Fibroblast of skin of back (primary cell): ENCODE measurements at regions not wholly inside any gene's neighbourhood (a gene's known extent, or its start where the extent isn't known, plus 50 kb on each side); places are given as distances from the start of the nearest gene placed in this dataset.
A peak's percentile ranks its signal among the peaks of the same experiment; 100 is the strongest.
"Not testable (repeated sequence)": the region's sequence is repeated elsewhere in the genome, so short reads cannot be mapped to it uniquely, and the experiment has no call there.

Experiments used
- DNase-seq: peaks from one replicate; pipeline ENCODE4 v3.0.0-alpha.2; 2013

DNA sequence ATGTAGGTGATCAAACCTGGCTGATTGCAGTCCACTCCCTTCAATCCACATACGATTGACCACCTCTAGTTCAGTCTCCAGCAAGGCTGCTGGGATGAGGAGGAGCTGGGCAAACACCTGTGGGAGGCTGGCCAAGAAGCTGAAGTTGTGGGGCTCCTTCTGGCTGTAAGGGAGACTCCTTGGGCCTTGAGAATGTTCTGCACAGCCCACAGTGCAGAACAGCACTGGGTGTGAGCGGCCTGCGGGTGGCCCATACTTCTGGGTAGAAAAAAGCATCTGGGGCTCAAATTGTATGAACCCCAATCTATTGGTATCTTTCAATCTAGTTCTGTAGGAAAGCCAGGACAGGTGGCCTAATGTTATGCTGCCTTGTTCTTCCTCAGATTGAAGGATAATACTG is 1608.8 kb upstream of the PCDH10 start:
- DNase-seq: no peak

DNA sequence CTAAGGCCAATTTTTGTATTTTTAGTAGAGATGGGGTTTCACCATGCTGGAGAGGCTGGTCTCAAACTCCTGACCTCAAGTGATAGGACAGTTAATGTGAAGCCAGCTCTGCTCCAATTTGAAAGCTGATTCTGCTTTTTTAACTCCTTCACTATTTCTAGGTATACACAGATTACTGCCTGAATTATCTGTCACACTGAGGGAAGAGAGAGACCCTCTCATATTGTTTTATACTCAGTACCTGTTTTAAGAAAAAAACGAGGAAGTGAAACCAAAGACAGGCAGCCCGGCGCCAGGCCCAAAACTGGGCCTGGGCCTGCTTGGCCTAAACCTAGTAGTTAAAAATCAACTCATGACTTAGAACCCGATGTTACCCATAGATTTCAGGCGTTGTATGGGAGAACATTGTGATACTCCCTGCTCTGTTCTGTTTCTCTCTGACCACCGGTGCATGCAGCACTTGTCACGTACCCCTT is 1601.5 kb upstream of the PCDH10 start:
- DNase-seq: no peak

DNA sequence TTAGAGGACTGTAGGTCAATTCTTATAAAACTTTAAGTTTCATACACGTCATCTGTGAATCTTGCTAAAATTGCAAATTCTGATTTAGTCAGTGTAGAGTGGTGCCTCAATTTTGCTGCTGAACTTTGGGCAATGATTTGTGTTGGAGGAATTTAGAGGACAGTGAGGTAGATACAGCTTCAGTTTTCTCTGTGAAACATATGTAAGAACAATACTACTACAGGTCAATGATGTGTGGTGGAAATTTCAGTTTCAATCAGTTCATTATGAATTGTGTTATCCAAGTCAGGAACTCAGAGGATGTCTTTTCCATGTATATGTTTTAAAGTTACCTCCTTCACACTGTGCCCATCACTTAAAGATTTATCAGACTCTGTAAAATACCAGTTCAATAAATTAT is 1597.8 kb upstream of the PCDH10 start:
- no peak for DNase-seq

DNA sequence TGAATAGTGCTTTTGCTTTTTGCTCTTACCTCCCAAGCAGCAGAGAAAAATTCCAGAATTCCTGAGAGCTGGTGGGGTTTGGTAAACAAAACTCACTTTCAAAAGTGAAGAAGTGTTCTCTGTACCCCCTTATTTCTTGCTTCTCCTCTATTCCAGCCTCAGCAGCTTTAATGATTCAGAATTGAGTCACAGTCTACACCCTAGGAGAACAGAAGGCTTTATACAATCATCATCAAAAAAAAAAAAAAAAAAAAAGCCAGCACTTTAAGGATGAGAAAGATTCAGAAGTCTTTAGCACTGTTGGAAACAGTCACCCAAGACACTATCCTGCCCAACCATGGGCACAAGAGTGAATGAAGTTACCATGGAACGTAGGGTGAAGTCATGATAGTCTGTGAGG is 1583.1 kb upstream of the PCDH10 start:
- DNase-seq: peak; percentile 1

DNA sequence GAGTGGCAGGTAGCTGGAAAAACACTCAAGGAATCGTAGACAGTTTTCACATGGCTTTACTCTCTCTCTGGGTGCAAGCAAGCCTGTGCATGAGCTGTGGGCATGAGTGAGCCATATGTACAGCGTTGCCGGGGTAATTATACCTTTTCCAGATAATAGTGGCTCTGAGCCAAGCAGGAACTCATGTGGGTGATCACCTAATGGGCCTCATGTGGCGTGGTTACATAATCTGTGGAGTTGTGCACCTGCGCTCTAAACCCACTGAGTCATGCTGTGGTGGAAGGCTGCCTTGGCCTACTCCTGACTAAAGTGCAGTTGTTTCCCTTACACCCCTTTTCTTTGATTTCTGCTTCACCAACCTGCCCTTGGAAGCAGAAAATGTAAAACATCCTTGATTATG is 1564.5 kb upstream of the PCDH10 start:
- DNase-seq: no peak

DNA sequence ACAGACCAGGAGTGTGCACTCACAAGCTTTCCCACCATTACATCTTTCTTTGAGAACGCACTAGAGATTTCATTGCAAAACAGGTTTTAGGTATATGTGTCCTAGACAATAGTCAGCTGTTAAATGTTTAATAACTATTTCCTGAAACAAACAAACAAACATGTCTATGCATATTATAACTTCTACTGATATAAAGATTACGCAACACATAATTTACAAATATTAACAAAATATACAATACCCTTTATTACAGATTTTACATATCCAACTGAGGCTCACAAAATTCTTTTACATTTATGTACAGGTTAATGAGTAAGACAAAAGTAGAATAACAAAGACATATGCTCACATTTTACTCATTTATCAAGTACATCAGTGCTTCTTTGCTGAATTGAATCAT is 1554.0 kb upstream of the PCDH10 start:
- DNase-seq: no peak

DNA sequence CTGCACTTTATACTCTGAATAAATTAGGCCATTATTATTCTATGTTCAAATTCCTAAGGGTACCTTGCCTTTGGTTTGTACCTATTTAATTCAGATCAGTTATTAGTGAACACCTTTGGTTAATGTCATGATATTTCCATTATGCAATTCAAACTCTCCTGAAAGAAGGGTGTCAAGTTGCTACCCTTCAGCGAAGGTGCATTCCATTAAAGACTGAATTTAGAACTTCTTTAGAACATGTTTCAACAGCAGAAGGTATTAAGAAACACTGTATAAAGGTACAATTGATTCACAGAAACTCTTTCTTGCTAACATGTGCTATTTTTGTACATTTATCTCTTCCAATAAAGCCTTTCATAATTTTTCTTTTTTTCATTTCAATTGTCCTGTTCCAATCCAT is 1545.4 kb upstream of the PCDH10 start:
- no peak for DNase-seq

DNA sequence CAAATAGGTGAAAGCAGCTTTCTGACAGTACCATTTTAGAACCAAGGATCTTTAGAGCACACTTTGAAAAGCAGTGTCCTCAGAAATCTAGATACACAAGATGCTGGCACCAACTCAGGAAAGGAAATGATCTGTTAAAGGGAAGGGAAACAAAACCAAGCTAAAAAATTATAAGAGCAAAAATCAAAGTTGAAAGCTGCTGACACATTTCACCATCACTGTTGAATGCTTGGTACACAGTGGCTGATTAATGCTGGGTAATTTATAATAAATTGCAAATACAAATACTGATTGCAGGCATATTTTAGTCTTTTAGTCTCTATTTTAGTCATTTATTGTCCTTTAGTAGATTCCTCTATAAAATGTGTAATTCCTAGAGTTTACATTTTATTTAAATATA is 1540.1 kb upstream of the PCDH10 start:
- DNase-seq: peak; percentile 18

DNA sequence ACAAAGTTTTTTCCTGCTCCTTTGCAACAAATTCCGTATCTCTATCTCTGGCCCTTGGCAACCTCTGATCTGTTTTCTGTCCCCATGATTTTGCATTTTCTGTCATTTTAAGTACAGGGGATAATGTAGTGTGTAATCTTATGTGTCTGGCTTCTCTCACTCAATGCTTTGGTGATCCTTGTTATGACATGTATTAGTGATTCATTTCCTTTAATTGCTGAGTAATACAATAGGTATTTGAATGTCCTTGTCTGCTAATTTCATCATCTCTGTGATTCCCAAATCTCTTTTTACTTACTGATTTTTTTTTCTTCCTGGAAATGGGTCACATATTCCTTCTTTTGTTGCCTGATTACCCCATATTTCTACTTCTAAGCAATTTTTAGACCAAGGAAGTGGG is 1538.6 kb upstream of the PCDH10 start:
- DNase-seq: peak; percentile 82

DNA sequence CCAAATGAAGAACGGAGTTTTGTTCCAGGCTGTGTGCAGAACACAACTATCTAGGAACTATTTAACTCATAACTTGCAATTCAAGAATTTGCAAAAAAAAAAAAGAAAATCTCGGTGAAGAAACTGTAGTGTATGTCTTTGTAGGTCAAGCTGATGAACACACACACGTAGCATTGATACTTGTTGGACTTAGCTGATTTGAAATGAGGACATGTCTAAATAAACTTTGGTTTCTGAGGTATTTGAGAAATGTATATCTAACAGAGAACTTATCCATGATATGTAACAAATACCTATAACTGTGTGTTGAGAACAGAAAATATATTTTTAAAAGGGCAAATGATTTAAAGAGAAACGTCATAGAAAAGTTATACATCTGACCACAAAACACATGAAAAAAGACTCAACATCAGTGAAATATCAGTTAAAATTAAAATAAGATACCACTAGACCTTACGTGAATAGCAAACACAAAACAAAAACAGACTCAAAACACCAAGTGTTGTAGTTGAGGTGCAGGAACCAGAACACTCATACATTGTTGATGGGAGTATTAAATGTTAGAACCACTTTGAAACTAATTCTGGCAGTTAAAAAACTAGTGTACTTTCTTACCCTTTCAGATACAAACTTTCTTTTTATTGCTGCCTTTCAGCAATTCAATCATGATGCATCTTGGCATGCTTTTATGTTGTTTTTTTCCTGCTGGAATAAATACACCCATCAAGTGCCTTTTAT is 1535.8 kb upstream of the PCDH10 start:
- peak; percentile 0 for DNase-seq

DNA sequence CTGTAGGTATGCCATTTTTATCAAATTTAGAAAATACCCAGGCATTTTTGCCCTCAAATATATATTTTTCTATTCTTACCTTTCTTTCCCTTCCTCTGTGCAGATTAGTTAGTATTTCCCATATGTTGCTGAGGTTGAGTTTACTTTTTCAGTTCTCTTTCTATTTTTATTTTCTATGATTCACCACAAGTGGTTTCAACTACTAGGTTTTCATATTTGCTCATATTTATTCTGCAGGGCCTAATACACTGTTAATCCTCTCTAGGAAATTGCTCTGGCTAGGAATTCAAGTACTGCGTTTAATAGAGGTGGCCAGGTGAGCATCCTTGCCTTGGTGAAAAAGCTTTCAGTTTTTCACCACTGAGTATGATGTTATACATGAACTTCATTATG is 1535.3 kb upstream of the PCDH10 start:
- peak; percentile 8 for DNase-seq

DNA sequence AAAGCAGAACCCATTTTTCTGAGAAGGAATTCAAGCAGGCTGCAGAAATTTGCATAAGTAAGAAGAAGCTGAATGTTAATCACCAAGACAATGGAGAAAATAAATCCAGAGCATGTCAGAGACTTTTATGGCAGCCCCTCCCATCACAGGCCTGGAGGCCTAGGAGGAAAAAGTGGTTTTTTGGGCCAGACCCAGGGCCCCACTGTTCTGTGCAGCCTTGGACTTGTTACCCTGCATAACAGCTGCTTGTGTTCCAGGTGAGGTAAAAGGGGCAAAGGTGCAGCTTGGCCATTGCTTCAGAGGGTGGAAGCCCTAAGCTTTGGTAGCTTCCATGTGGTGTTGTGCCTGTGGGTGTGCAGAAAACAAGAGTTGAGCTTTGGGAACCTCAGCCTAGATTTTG is 1516.2 kb upstream of the PCDH10 start:
- DNase-seq: no peak

DNA sequence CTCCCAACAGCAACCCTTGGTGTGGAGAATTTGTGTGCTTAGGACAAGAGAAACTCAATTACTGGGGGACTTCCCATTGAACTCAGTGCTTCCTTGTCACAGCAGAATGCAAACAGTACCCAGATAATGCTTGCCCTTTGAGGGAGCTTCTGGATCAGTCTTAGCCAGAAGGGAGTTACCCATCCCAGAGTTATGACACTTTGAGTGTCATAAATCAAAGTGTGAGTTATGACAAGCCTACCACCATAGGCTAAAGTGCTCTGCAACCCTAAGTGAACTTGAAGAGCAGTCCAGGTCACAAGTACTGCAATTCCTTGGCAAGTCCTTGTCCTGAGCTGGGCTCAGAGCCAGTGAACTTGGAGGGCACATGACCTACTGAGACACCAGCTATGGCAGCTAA is 1513.9 kb upstream of the PCDH10 start:
- no peak for DNase-seq

DNA sequence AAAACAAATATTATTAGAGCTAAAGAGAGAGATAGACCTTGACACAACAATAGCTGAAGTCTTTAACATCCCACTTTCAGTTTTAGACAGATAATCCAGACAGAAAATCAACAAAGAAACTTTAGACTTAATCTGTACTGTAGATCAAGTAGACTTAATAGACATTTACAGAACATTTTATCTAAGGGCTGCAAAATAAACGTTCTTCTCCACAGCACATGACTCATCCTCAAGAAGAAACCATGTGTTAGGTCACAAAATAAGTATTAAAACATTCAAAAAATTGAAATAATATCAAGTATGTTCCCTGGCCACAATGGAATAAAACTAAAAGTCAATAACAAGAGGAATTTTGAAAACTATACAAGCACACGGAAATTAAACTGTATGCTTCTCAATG is 1510.3 kb upstream of the PCDH10 start:
- peak; percentile 71 for DNase-seq

DNA sequence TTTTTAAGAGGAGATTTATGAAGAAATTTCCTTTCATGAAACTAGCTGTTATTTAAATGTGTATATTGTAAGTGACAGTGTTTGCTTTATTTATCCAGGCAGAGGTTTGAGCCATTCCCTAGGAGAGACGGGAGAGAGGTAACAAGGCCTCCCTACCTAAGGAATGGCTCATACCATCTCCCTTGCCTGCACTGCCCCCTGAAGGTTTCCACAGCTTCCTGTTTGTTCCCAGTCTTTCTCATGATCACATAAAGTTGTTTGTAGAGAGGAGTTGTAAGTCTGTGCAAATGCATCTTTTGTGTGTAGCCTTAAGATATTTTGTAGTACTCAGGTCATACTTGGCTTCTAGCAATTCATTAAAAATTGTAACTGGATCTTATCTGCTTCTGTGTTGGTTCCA is 1504.5 kb upstream of the PCDH10 start:
- peak; percentile 35 for DNase-seq

DNA sequence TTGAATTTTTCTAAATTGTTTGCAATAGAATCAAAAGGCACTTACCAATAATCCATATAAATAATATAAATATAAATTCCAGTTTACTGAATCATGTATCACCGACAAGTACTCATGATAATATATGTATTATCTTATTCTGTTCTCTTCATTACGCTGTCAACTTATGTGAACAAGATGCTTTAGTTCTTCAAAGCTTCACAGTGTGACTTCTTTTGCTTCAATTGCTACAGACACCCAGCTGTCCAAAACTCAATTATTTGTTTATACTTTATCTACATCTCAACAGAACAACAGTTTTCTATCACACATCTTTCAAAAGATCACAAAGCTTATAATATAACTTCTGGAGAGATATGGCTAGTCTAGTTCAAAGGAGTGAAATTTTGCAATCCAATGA is 1499.9 kb upstream of the PCDH10 start:
- DNase-seq: no peak

DNA sequence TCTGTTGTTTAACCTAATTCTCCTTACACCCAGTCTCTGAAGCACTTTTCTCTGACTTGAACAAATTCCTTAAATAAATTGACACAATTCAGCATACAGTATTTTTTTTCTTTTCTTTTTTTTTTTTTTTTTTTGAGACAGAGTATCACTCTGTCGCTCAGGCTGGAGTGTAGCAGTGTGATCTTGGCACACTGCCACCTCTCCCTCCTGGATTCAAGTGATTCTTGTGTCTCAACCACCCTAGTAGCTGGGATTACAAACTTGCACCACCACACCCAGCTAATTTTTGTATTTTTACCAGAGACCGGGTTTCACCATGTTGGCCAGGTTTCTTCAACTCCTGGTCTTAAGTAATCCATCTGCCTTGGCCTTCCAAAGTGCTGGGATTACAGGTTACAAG is 1498.1 kb upstream of the PCDH10 start:
- DNase-seq: no peak

DNA sequence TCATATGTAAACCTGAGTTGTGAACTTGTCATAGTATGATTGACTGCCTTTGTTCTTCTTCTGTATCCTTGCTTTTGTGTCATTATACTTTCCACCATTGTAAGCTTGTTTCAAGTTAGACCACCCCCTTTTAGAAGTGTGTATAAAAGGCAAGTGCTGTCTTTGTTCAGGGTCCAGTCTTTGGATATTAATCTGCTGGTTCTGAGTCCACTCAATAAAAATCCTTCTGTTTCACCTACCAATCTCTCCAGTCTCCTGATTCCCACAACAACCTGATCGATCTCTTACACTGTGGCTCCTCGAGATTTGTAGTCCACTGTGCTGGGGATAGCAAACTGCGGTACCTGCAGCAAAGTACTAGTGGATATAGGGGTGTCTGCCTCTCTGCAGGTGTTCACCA is 1465.8 kb upstream of the PCDH10 start:
- not testable (repeated sequence) for DNase-seq

DNA sequence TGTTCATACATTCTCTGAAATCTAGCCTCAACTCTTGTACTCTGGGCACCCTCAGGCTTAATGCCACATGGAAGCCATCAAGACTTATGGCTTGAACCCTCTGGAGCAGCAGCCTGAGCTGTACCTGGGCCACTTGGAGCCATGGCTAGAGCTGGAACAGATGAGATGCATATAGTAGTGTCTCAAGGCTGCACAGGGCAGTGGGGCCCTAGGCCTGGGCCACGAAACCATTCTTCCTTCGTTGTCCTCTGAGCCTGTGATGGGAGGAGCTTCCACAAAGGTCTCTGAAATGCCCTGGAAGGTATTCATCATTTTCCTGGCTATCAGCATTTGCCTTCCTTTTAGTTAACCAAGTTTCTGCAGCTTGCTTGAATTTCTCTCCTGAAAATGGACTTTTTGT is 1427.2 kb upstream of the PCDH10 start:
- DNase-seq: no peak

DNA sequence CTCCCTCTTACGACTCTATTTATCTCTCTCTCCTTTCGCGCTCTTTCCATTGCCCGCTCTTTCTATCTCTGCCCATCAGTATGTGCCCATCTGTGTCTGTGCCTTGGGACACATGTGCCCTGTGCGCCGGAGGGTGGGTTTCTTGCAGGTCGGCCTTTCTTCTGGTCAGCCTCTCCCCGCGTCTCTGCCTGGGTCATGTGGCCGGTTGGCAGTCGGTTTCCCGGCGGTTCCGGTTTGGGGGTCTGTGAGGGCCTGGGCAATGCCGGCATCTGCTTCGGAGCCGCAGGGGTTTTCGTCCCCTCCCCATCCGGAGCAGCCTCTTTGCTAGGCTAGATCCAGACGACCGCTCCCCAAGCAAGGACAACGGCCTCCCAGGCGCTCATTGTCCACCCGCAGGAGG is 1426.0 kb upstream of the PCDH10 start:
- not testable (repeated sequence) for DNase-seq

DNA sequence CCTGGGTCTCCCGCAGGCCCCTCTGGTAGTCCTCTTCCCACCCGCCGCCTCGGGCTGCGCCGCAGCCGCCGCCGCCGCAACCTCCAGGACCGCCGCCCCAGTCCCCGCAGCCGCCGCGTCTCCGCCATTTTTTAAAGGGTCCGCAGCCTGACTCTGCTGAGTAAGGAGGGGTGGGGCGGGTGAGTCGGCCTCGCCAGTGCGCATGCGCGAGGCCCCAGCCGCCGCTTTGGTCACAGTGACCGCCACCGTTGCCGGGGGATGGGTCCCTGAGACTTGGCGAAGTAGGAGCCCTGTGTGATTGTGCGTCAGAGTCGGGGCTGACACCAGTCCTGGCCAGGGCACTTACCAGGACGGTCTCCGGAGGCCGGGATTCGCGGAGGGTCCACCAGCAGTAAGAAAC is 1424.2 kb upstream of the PCDH10 start:
- DNase-seq: not testable (repeated sequence)

DNA sequence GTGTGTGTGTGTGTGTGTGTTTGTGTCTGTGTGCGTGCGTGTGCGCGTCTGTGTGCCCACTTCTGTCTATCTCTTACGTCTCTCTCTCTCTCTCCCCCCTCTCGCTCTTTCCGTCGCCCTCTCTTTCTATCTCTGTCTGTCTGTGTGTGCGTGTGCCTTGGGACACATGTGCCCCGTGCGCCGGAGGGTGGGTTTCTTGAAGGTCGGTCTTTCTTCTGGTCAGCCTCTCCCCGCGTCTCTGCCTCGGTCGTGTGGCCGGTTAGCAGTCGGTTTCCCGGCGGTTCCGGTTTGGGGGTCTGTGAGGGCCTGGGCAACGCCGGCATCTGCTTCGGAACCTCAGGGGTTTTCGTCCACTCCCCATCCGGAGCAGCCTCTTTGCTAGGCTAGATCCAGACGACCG is 1423.6 kb upstream of the PCDH10 start:
- not testable (repeated sequence) for DNase-seq

DNA sequence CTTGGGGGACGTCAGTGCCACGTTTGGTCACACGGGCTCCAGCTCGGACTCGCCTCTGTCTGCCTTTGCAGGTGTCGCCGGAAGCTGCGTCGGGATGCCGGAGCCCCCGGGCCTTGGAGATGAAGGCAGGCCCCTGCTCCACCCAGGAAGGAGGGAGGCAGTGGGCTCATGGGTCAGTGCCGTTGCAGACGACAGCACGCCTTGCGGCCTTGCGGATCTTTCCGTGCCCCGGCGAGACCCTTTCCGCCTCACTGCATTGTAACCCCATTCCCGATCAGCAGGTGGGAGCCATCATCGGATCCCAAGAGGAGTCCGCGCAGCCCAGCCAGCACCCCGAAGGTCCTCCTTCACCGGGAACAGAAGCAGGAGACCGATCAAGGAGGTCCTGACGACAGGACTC is 1422.2 kb upstream of the PCDH10 start:
- DNase-seq: not testable (repeated sequence)

DNA sequence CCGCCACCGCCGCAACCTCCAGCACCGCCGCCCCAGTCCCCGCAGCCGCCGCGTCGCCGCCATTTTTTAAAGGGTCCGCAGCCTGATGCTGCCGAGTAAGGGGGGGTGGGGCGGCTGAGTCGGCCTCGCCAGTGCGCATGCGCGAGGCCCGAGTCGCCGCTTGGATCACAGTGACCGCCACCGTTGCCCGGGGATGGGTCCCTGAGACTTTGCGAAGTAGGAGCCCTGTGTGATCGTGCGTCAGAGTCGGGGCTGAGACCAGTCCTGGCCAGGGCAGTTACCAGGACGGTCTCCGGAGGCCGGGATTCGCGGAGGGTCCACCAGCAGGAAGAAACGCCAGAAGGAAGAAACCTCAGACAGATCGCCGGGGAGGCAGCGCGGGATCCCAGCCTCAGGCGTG is 1421.7 kb upstream of the PCDH10 start:
- not testable (repeated sequence) for DNase-seq

DNA sequence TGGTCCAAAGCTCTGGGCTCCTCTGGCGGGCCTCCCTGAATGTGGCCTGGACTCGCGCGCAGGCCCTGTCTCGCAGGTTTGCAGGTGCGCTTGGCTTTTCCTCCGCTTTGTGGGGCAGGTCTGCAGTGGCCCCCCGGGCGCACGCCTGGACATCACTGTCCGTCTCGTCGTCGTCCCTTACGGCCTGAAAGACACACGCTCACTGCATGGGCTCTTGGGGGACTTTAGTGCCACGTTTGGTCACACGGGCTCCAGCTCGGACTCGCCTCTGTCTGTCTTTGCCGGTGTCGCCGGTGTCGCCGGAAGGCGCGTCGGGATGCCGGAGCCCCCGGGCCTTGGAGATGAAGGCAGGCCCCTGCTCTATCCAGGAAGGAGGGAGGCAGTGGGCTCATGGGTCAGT is 1419.9 kb upstream of the PCDH10 start:
- not testable (repeated sequence) for DNase-seq
